Smooth muscle cell (in vitro differentiated cells): ENCODE measurements at regions not wholly inside any gene's neighbourhood (a gene's known extent, or its start where the extent isn't known, plus 50 kb on each side); places are given as distances from the start of the nearest gene placed in this dataset.

Experiments used
- DNase-seq: peaks from one replicate; lab custom pipeline; 2025; ENCODE audit not compliant: unreplicated experiment; lab: John Stamatoyannopoulos, UW
- H2AFZ ChIP-seq: fragments of 200-600 bp; sonication (generic); 2 replicates; pipeline ENCODE4 v1.6.0; 2016; ENCODE audit warnings: antibody characterized with exemption, low read depth, mild to moderate bottlenecking
- H3F3A ChIP-seq: fragments of 200-600 bp; sonication (generic); 2 replicates; pipeline ENCODE4 v1.6.0; 2017; ENCODE audit warnings: antibody characterized with exemption, low read depth
- H3K27ac ChIP-seq: fragments of 200-600 bp; sonication (generic); 2 replicates; pipeline ENCODE4 v1.5.1; 2016; ENCODE audit warnings: low read depth, mild to moderate bottlenecking
- H3K27me3 ChIP-seq: fragments of 200-600 bp; sonication (generic); 2 replicates; pipeline ENCODE4 v1.6.1; 2016; ENCODE audit warnings: low read depth, mild to moderate bottlenecking
- H3K36me3 ChIP-seq: fragments of 200-600 bp; sonication (generic); 2 replicates; pipeline ENCODE4 v1.5.1; 2016; ENCODE audit warnings: low read depth
- H3K4me1 ChIP-seq: fragments of 200-600 bp; sonication (generic); 2 replicates; pipeline ENCODE4 v1.5.1; 2016; ENCODE audit warnings: low read depth
- H3K4me2 ChIP-seq: fragments of 200-600 bp; sonication (generic); 2 replicates; pipeline ENCODE4 v1.6.0; 2016; ENCODE audit warnings: mild to moderate bottlenecking
- H3K4me3 ChIP-seq: fragments of 200-600 bp; sonication (generic); 2 replicates; pipeline ENCODE4 v1.5.1; 2016; ENCODE audit warnings: mild to moderate bottlenecking
- H3K79me2 ChIP-seq: fragments of 200-600 bp; sonication (generic); 2 replicates; pipeline ENCODE4 v1.6.0; 2016; ENCODE audit warnings: low read depth, mild to moderate bottlenecking
- H3K9ac ChIP-seq: fragments of 200-600 bp; sonication (generic); 2 replicates; pipeline ENCODE4 v1.6.0; 2016; ENCODE audit warnings: low read depth
- H3K9me3 ChIP-seq: fragments of 200-600 bp; sonication (generic); replicated peaks from 2 replicates; pipeline ENCODE4 v1.5.1; 2016; ENCODE audit warnings: low read depth
- H4K20me1 ChIP-seq: fragments of 200-600 bp; sonication (generic); 2 replicates; pipeline ENCODE4 v1.6.0; 2016; ENCODE audit warnings: low read depth
- WGBS: methylation state at CpG from one replicate; pipeline ENCODE4 v1.1.7; 2016; ENCODE audit warnings: low lambda C conversion rate; 5-methylcytosine and 5-hydroxymethylcytosine counted together
- TF ChIP-seq, protein P1 (sequence below): fragments of 200-600 bp; sonication (generic); IDR thresholded peaks from 2 replicates; pipeline ENCODE4 v1.5.1; 2017; ENCODE audit warnings: borderline replicate concordance, mild to moderate bottlenecking, antibody characterized with exemption; ENCODE audit not compliant: insufficient read depth, poor library complexity, severe bottlenecking

GRCh38 chr6:67885081-67886033 lies 749.7 kb upstream of the ADGRB3 start:
- H3K79me2 ChIP-seq = no peaks in the 10 kb centered on the region
- H3K9ac ChIP-seq = no peak overlapping the region
- 88% methylated on average over 14 of the region's 14 CpGs for WGBS
- H3K9me3 ChIP-seq = no peaks in the 10 kb centered on the region
- H3K27ac ChIP-seq = no peak overlapping the region
- no peak overlapping the region for H3K4me3 ChIP-seq
- DNase-seq = no peak
- H3K27me3 ChIP-seq = no peaks in the 10 kb centered on the region
- no peak overlapping the region for H2AFZ ChIP-seq
- no peaks in the 10 kb centered on the region for H3F3A ChIP-seq
- H3K36me3 ChIP-seq = no peaks in the 10 kb centered on the region
- H3K4me1 ChIP-seq = no peaks in the 10 kb centered on the region
- H4K20me1 ChIP-seq = no peaks in the 10 kb centered on the region
- TF ChIP-seq, protein P1, sequence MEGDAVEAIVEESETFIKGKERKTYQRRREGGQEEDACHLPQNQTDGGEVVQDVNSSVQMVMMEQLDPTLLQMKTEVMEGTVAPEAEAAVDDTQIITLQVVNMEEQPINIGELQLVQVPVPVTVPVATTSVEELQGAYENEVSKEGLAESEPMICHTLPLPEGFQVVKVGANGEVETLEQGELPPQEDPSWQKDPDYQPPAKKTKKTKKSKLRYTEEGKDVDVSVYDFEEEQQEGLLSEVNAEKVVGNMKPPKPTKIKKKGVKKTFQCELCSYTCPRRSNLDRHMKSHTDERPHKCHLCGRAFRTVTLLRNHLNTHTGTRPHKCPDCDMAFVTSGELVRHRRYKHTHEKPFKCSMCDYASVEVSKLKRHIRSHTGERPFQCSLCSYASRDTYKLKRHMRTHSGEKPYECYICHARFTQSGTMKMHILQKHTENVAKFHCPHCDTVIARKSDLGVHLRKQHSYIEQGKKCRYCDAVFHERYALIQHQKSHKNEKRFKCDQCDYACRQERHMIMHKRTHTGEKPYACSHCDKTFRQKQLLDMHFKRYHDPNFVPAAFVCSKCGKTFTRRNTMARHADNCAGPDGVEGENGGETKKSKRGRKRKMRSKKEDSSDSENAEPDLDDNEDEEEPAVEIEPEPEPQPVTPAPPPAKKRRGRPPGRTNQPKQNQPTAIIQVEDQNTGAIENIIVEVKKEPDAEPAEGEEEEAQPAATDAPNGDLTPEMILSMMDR = no peak
- H3K4me2 ChIP-seq = no peak overlapping the region

GRCh38 chr6:67884442-67884841 lies 750.6 kb upstream of the ADGRB3 start:
- Histone ChIP-seq H3K4me1 (no peaks in the 10 kb centered on the region), H3K9me3 (no peaks in the 10 kb centered on the region), H3K36me3 (no peaks in the 10 kb centered on the region), H3K27ac (no peak overlapping the region), H3F3A (no peaks in the 10 kb centered on the region), H4K20me1 (no peaks in the 10 kb centered on the region), H3K4me2 (no peak overlapping the region), H3K27me3 (no peaks in the 10 kb centered on the region), H3K4me3 (no peak overlapping the region), H3K9ac (no peak overlapping the region), H2AFZ (no peak overlapping the region), H3K79me2 (no peaks in the 10 kb centered on the region)
- no peak for DNase-seq
- TF ChIP-seq, protein P1 = no peak
- 95% methylated on average over 8 of the region's 8 CpGs for WGBS

GRCh38 chr6:67883500-67884366 lies 751.3 kb upstream of the ADGRB3 start:
- DNase-seq = no peak
- H2AFZ ChIP-seq = no peak overlapping the region
- no peaks in the 10 kb centered on the region for H3K9me3 ChIP-seq
- no peak overlapping the region for H3K4me3 ChIP-seq
- no peak overlapping the region for H3K27ac ChIP-seq
- WGBS = 89% methylated on average over 11 of the region's 11 CpGs
- no peaks in the 10 kb centered on the region for H3K36me3 ChIP-seq
- H3F3A ChIP-seq = no peaks in the 10 kb centered on the region
- H3K4me1 ChIP-seq = no peaks in the 10 kb centered on the region
- TF ChIP-seq, protein P1 = no peak
- no peak overlapping the region for H3K4me2 ChIP-seq
- H3K9ac ChIP-seq = no peak overlapping the region
- no peaks in the 10 kb centered on the region for H4K20me1 ChIP-seq
- H3K79me2 ChIP-seq = no peaks in the 10 kb centered on the region
- H3K27me3 ChIP-seq = no peaks in the 10 kb centered on the region
